A549 (cell line): ENCODE measurements at regions not wholly inside any gene's neighbourhood (a gene's known extent, or its start where the extent isn't known, plus 50 kb on each side); places are given as distances from the start of the nearest gene placed in this dataset.

Source experiments
- EP300 ChIP-seq, 2 experiments: fragments of >200 bp; sonication (Bioruptor Twin); formaldehyde crosslinking; IDR thresholded peaks; 2 replicates in 1 of 2; 3 replicates in 1 of 2; pipeline ENCODE4 v1.6.1; 2016 to 2017
- ZFP36 ChIP-seq: fragments of 450-650 bp; IDR thresholded peaks from 2 replicates; pipeline ENCODE4 v1.6.1; 2014; ENCODE audit warnings: borderline replicate concordance; ENCODE audit not compliant: partially characterized antibody
- TF ChIP-seq, protein P1 (sequence below): IDR thresholded peaks from 2 replicates; pipeline ENCODE4 v1.6.1; 2012

- TF ChIP-seq ZFP36 (no peak), EP300 (IDR thresholded peaks at IDR 0.05) (no peak)
- TF ChIP-seq, protein P1, sequence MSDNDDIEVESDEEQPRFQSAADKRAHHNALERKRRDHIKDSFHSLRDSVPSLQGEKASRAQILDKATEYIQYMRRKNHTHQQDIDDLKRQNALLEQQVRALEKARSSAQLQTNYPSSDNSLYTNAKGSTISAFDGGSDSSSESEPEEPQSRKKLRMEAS: no peak
Observed at GRCh38 chr12:87676731-87677130, 352.5 kb downstream of the C12orf50 start.
